ENCODE measurements at regions not wholly inside any gene's neighbourhood (a gene's known extent, or its start where the extent isn't known, plus 50 kb on each side); places are given as distances from the start of the nearest gene placed in this dataset.

DNA sequence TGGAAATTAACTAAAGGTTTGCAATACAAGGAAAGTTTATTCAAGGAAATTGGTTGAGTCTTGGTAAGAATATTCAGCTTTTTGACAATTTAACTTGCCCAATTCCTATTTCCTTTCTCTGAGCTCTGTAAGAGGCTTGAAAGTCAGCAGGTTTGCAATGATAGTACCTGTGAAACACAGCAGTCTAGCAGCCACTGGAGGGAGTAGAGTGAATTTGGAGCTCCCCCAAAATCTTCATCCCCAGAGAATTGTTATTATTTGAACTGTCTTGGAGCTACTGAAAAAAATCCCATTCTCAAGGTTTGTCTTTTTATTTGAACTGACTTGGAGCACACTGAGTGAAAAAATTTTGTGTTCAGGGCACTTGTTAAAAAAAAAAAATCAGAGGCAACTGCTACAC, 654.2 kb upstream of the PKN2 start:
- no peak overlapping the region for H2BK120ac ChIP-seq (ENCODE audit: low read depth, low read length)
- no peak overlapping the region for H3K27ac ChIP-seq (replicated peaks; ENCODE audit: low read length)
- H3K23ac ChIP-seq (ENCODE audit: low read depth, low read length, poor library complexity): no peak overlapping the region
- H2BK15ac ChIP-seq (ENCODE audit: low read length): no peak overlapping the region
- no peaks in the 10 kb centered on the region for H3K79me1 ChIP-seq (ENCODE audit: low read depth, low read length)
- no peak overlapping the region for H3K4ac ChIP-seq (ENCODE audit: low read length)
- no peak for DNase-seq (ENCODE audit: low spot score)
- no peak overlapping the region for H3K4me3 ChIP-seq (ENCODE audit: low read length in 2 of 2)
- H3K9ac ChIP-seq (ENCODE audit: low read depth, low read length, poor library complexity): no peak overlapping the region
- no peak overlapping the region for H2AK5ac ChIP-seq (ENCODE audit: low read depth, low read length)
- no peak overlapping the region for H3K18ac ChIP-seq (ENCODE audit: low read length)
- no peak overlapping the region for H3K4me2 ChIP-seq (ENCODE audit: insufficient read depth, low read length, poor library complexity, severe bottlenecking)
- H3K4me1 ChIP-seq (ENCODE audit: control insufficient read depth in 2 of 2, insufficient read depth in 1 of 2, low read depth in 1 of 2, low read length in 2 of 2): no peaks in the 10 kb centered on the region
- no peak overlapping the region for H2AFZ ChIP-seq (ENCODE audit: low read length)
- no peak overlapping the region for H3K14ac ChIP-seq (ENCODE audit: low read length)
- no peaks in the 10 kb centered on the region for H3K27me3 ChIP-seq (ENCODE audit: control insufficient read depth in 3 of 3, insufficient read depth in 3 of 3, low read depth in 1 of 3, low read length in 3 of 3)
- H2BK12ac ChIP-seq (ENCODE audit: low read length): no peak overlapping the region
- H4K91ac ChIP-seq (ENCODE audit: low read depth, low read length, poor library complexity): no peak overlapping the region
- H4K8ac ChIP-seq (ENCODE audit: low read depth, low read length): no peak overlapping the region
- H3K9me3 ChIP-seq (replicated peaks in 1 of 2; ENCODE audit: control insufficient read depth in 2 of 2, insufficient read depth in 1 of 2, low read depth in 1 of 2, low read length in 2 of 2): no peaks in the 10 kb centered on the region
- no peak overlapping the region for H2BK5ac ChIP-seq (ENCODE audit: low read length)
- no peaks in the 10 kb centered on the region for H3K36me3 ChIP-seq (replicated peaks in 1 of 2; ENCODE audit: control insufficient read depth in 2 of 2, insufficient read depth in 2 of 2, low read length in 2 of 2)

- no peak overlapping the region for H3K4me2 ChIP-seq (ENCODE audit: insufficient read depth, low read length, poor library complexity, severe bottlenecking)
- H3K27ac ChIP-seq (replicated peaks; ENCODE audit: low read length): no peak overlapping the region
- H4K8ac ChIP-seq (ENCODE audit: low read depth, low read length): no peak overlapping the region
- no peak overlapping the region for H3K14ac ChIP-seq (ENCODE audit: low read length)
- peak overlapping the region; percentile 66 for H2AFZ ChIP-seq (ENCODE audit: low read length)
- no peaks in the 10 kb centered on the region for H3K27me3 ChIP-seq (ENCODE audit: control insufficient read depth in 3 of 3, insufficient read depth in 3 of 3, low read depth in 1 of 3, low read length in 3 of 3)
- no peak overlapping the region for H3K4ac ChIP-seq (ENCODE audit: low read length)
- H3K9me3 ChIP-seq (replicated peaks in 1 of 2; ENCODE audit: control insufficient read depth in 2 of 2, insufficient read depth in 1 of 2, low read depth in 1 of 2, low read length in 2 of 2): peaks cover 0 to 4% of the 10 kb centered on the region in 2 donors
- no peaks in the 10 kb centered on the region for H3K79me1 ChIP-seq (ENCODE audit: low read depth, low read length)
- H2BK12ac ChIP-seq (ENCODE audit: low read length): no peak overlapping the region
- H3K36me3 ChIP-seq (replicated peaks in 1 of 2; ENCODE audit: control insufficient read depth in 2 of 2, insufficient read depth in 2 of 2, low read length in 2 of 2): no peaks in the 10 kb centered on the region
- WGBS, 2 donors (ENCODE audit: extremely low coverage in 2 of 2, insufficient read length in 2 of 2, insufficient replicate concordance in 1 of 2): no CpG with 5 or more reads among the region's 8 CpGs
- no peak for DNase-seq (ENCODE audit: low spot score)
- H3K18ac ChIP-seq (ENCODE audit: low read length): peak overlapping the region; percentile 78
- H3K23ac ChIP-seq (ENCODE audit: low read depth, low read length, poor library complexity): peak overlapping the region; percentile 17
- H2AK5ac ChIP-seq (ENCODE audit: low read depth, low read length): no peak overlapping the region
- H3K4me1 ChIP-seq (ENCODE audit: control insufficient read depth in 2 of 2, insufficient read depth in 1 of 2, low read depth in 1 of 2, low read length in 2 of 2): no peaks in the 10 kb centered on the region
- H2BK5ac ChIP-seq (ENCODE audit: low read length): peak overlapping the region; percentile 46
- H2BK120ac ChIP-seq (ENCODE audit: low read depth, low read length): no peak overlapping the region
- H4K91ac ChIP-seq (ENCODE audit: low read depth, low read length, poor library complexity): no peak overlapping the region
- no peak overlapping the region for H3K9ac ChIP-seq (ENCODE audit: low read depth, low read length, poor library complexity)
- H2BK15ac ChIP-seq (ENCODE audit: low read length): no peak overlapping the region
- no peak overlapping the region for H3K4me3 ChIP-seq (ENCODE audit: low read length in 2 of 2)
Measured at GRCh38 chr1:88035578-88035977, 648.5 kb upstream of the PKN2 start.

DNA sequence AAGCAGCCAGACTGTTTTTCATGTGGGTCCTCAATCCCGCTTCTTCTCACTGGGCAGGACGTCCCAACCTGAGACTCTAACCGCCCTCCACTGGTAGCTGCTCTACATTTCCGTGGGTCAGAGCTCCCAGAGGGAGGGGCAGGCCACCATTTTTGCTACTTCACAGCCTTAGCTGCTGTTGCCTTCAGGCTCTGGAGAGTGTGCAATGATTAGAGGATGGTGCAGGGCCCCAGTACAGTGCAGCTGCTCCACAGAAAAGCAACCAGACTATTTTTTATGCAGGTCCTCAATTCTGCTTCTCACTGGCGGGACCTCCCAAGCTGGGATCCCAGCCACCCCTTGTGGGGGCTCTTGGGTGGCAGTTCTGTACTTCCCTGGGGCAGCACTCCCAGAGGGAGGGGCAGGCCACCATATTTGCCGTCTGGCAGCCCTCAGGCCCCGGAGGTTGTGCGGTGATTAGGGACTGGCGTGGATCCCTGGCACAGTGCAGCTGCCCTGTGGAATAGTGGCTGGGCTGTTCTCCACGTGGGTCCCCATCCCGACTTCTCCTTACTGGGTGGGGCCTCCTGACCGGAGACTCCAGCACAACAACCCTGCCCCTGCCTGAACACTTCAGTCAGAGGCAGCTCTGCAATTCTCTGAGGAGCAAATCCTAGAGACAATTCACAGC, 647.6 kb upstream of the PKN2 start:
- H2BK12ac ChIP-seq (ENCODE audit: low read length): no peak overlapping the region
- no peak overlapping the region for H3K23ac ChIP-seq (ENCODE audit: low read depth, low read length, poor library complexity)
- H3K4me3 ChIP-seq (ENCODE audit: low read length in 2 of 2): no peak overlapping the region
- peak overlapping the region; percentile 46 for H2BK5ac ChIP-seq (ENCODE audit: low read length)
- H3K36me3 ChIP-seq (replicated peaks in 1 of 2; ENCODE audit: control insufficient read depth in 2 of 2, insufficient read depth in 2 of 2, low read length in 2 of 2): no peaks in the 10 kb centered on the region
- H2AFZ ChIP-seq (ENCODE audit: low read length): peak overlapping the region; percentile 66
- peak overlapping the region; percentile 78 for H3K18ac ChIP-seq (ENCODE audit: low read length)
- no peak overlapping the region for H3K27ac ChIP-seq (replicated peaks; ENCODE audit: low read length)
- H2AK5ac ChIP-seq (ENCODE audit: low read depth, low read length): peak overlapping the region; percentile 42
- DNase-seq (ENCODE audit: low spot score): no peak
- H3K4me1 ChIP-seq (ENCODE audit: control insufficient read depth in 2 of 2, insufficient read depth in 1 of 2, low read depth in 1 of 2, low read length in 2 of 2): no peaks in the 10 kb centered on the region
- H3K9me3 ChIP-seq (replicated peaks in 1 of 2; ENCODE audit: control insufficient read depth in 2 of 2, insufficient read depth in 1 of 2, low read depth in 1 of 2, low read length in 2 of 2): peaks cover 0 to 4% of the 10 kb centered on the region in 2 donors
- peak overlapping the region; percentile 86 for H4K8ac ChIP-seq (ENCODE audit: low read depth, low read length)
- no peak overlapping the region for H4K91ac ChIP-seq (ENCODE audit: low read depth, low read length, poor library complexity)
- no peak overlapping the region for H3K14ac ChIP-seq (ENCODE audit: low read length)
- no peak overlapping the region for H3K4ac ChIP-seq (ENCODE audit: low read length)
- whole genome bisulfite sequencing, 2 donors (ENCODE audit: extremely low coverage in 2 of 2, insufficient read length in 2 of 2, insufficient replicate concordance in 1 of 2): no CpG with 5 or more reads among the region's 12 CpGs
- H3K9ac ChIP-seq (ENCODE audit: low read depth, low read length, poor library complexity): no peak overlapping the region
- H3K27me3 ChIP-seq (ENCODE audit: control insufficient read depth in 3 of 3, insufficient read depth in 3 of 3, low read depth in 1 of 3, low read length in 3 of 3): no peaks in the 10 kb centered on the region
- H3K4me2 ChIP-seq (ENCODE audit: insufficient read depth, low read length, poor library complexity, severe bottlenecking): no peak overlapping the region
- no peaks in the 10 kb centered on the region for H3K79me1 ChIP-seq (ENCODE audit: low read depth, low read length)
- no peak overlapping the region for H2BK120ac ChIP-seq (ENCODE audit: low read depth, low read length)
- H2BK15ac ChIP-seq (ENCODE audit: low read length): peak overlapping the region; percentile 15

GRCh38 chr1:88039240-88039639, 644.8 kb upstream of the PKN2 start:
- H4K91ac ChIP-seq (ENCODE audit: low read depth, low read length, poor library complexity): no peak overlapping the region
- no peak overlapping the region for H4K8ac ChIP-seq (ENCODE audit: low read depth, low read length)
- no peak overlapping the region for H2BK12ac ChIP-seq (ENCODE audit: low read length)
- H3K27ac ChIP-seq (replicated peaks; ENCODE audit: low read length): no peak overlapping the region
- H3K4me3 ChIP-seq (ENCODE audit: low read length in 2 of 2): no peak overlapping the region
- H3K36me3 ChIP-seq (replicated peaks in 1 of 2; ENCODE audit: control insufficient read depth in 2 of 2, insufficient read depth in 2 of 2, low read length in 2 of 2): no peaks in the 10 kb centered on the region
- no peak overlapping the region for H2AFZ ChIP-seq (ENCODE audit: low read length)
- H2AK5ac ChIP-seq (ENCODE audit: low read depth, low read length): no peak overlapping the region
- H2BK5ac ChIP-seq (ENCODE audit: low read length): no peak overlapping the region
- H3K4ac ChIP-seq (ENCODE audit: low read length): no peak overlapping the region
- no peaks in the 10 kb centered on the region for H3K79me1 ChIP-seq (ENCODE audit: low read depth, low read length)
- H2BK120ac ChIP-seq (ENCODE audit: low read depth, low read length): no peak overlapping the region
- H3K4me1 ChIP-seq (ENCODE audit: control insufficient read depth in 2 of 2, insufficient read depth in 1 of 2, low read depth in 1 of 2, low read length in 2 of 2): no peaks in the 10 kb centered on the region
- no peak overlapping the region for H3K4me2 ChIP-seq (ENCODE audit: insufficient read depth, low read length, poor library complexity, severe bottlenecking)
- no peak for DNase-seq (ENCODE audit: low spot score)
- H2BK15ac ChIP-seq (ENCODE audit: low read length): no peak overlapping the region
- WGBS, 2 donors (ENCODE audit: extremely low coverage in 2 of 2, insufficient read length in 2 of 2, insufficient replicate concordance in 1 of 2): no CpG with 5 or more reads among the region's 1 CpG
- no peaks in the 10 kb centered on the region for H3K27me3 ChIP-seq (ENCODE audit: control insufficient read depth in 3 of 3, insufficient read depth in 3 of 3, low read depth in 1 of 3, low read length in 3 of 3)
- H3K18ac ChIP-seq (ENCODE audit: low read length): no peak overlapping the region
- H3K9me3 ChIP-seq (replicated peaks in 1 of 2; ENCODE audit: control insufficient read depth in 2 of 2, insufficient read depth in 1 of 2, low read depth in 1 of 2, low read length in 2 of 2): peaks cover 0 to 4% of the 10 kb centered on the region in 2 donors
- H3K23ac ChIP-seq (ENCODE audit: low read depth, low read length, poor library complexity): no peak overlapping the region
- H3K9ac ChIP-seq (ENCODE audit: low read depth, low read length, poor library complexity): no peak overlapping the region
- no peak overlapping the region for H3K14ac ChIP-seq (ENCODE audit: low read length)
